ENCODE measurements at regions not wholly inside any gene's neighbourhood (a gene's known extent, or its start where the extent isn't known, plus 50 kb on each side); places are given as distances from the start of the nearest gene placed in this dataset.
A peak's percentile ranks its signal among the peaks of the same experiment; 100 is the strongest.
"Not testable (repeated sequence)": the region's sequence is repeated elsewhere in the genome, so short reads cannot be mapped to it uniquely, and the experiment has no call there.

GRCh38 chr2:111617299-111618225 lies 266.4 kb downstream of the ANAPC1 start:
- peak; percentile 71 for DNase-seq (ENCODE audit: low read depth)

GRCh38 chr2:111618226-111618977 lies 265.6 kb downstream of the ANAPC1 start:
- DNase-seq (ENCODE audit: low read depth) = peak; percentile 81

GRCh38 chr2:111618978-111619902 lies 264.8 kb downstream of the ANAPC1 start:
- peak; percentile 9 for DNase-seq (ENCODE audit: low read depth)

- no peak for DNase-seq (ENCODE audit: low read depth)
Measured at GRCh38 chr2:111620281-111620680, 263.7 kb downstream of the ANAPC1 start.

- DNase-seq (ENCODE audit: low read depth) = peak; percentile 26
Measured at GRCh38 chr2:111622859-111623258, 261.1 kb downstream of the ANAPC1 start.

GRCh38 chr2:111623380-111623779 lies 260.6 kb downstream of the ANAPC1 start:
- no peak for DNase-seq (ENCODE audit: low read depth)

GRCh38 chr2:111624411-111625156 lies 259.4 kb downstream of the ANAPC1 start:
- peak; percentile 74 for DNase-seq (ENCODE audit: low read depth)

- not testable (repeated sequence) for DNase-seq (ENCODE audit: low read depth)
Measured at GRCh38 chr2:111625157-111625537, 258.8 kb downstream of the ANAPC1 start.

GRCh38 chr2:111626037-111626864 lies 257.7 kb downstream of the ANAPC1 start:
- peak; percentile 21 for DNase-seq (ENCODE audit: low read depth)

- no peak for DNase-seq (ENCODE audit: low read depth)
Measured at GRCh38 chr2:111626865-111627163, 257.2 kb downstream of the ANAPC1 start.

- DNase-seq (ENCODE audit: low read depth) = no peak
Measured at GRCh38 chr2:111627256-111627655, 256.7 kb downstream of the ANAPC1 start.

GRCh38 chr2:111628221-111628620 lies 255.8 kb downstream of the ANAPC1 start:
- no peak for DNase-seq (ENCODE audit: low read depth)

- DNase-seq (ENCODE audit: low read depth) = no peak
Measured at GRCh38 chr2:111629983-111630382, 254.0 kb downstream of the ANAPC1 start.

- no peak for DNase-seq (ENCODE audit: low read depth)
Measured at GRCh38 chr2:111632661-111633060, 251.3 kb downstream of the ANAPC1 start.

- no peak for DNase-seq (ENCODE audit: low read depth)
Measured at GRCh38 chr2:111633189-111633588, 250.8 kb downstream of the ANAPC1 start.

- no peak for DNase-seq (ENCODE audit: low read depth)
Measured at GRCh38 chr2:111633643-111634042, 250.3 kb downstream of the ANAPC1 start.

GRCh38 chr2:111634050-111634794 lies 249.8 kb downstream of the ANAPC1 start:
- peak; percentile 31 for DNase-seq (ENCODE audit: low read depth)

GRCh38 chr2:111634995-111635538 lies 248.9 kb downstream of the ANAPC1 start:
- DNase-seq (ENCODE audit: low read depth) = peak; percentile 79

GRCh38 chr2:111636905-111637304 lies 247.1 kb downstream of the ANAPC1 start:
- no peak for DNase-seq (ENCODE audit: low read depth)
